HFFc6 (cell line): ENCODE measurements at regions not wholly inside any gene's neighbourhood (a gene's known extent, or its start where the extent isn't known, plus 50 kb on each side); places are given as distances from the start of the nearest gene placed in this dataset.

Source experiments
- DNase-seq: peaks from one replicate; pipeline ENCODE4 v3.0.0-alpha.2; 2018
- H3K27ac Mint-ChIP-seq: 2 replicates; pipeline ENCODE4 v1.8.0; 2020; ENCODE audit warnings: mild to moderate bottlenecking, mixed read lengths
- H3K27me3 Mint-ChIP-seq: 2 replicates; pipeline ENCODE4 v1.8.0; 2021; ENCODE audit warnings: mild to moderate bottlenecking, moderate library complexity, mixed read lengths; ENCODE audit not compliant: insufficient read depth
- H3K36me3 Mint-ChIP-seq: 2 replicates; pipeline ENCODE4 v1.8.0; 2021; ENCODE audit warnings: low read depth, mixed read lengths
- H3K4me1 Mint-ChIP-seq: 2 replicates; pipeline ENCODE4 v1.8.0; 2020; ENCODE audit warnings: low read depth, mixed read lengths
- H3K4me3 Mint-ChIP-seq: 2 replicates; pipeline ENCODE4 v1.8.0; 2020; ENCODE audit warnings: mild to moderate bottlenecking, moderate library complexity, mixed read lengths
- H3K9me3 Mint-ChIP-seq: 2 replicates; pipeline ENCODE4 v1.8.0; 2020; ENCODE audit warnings: mild to moderate bottlenecking, mixed read lengths
- TF ChIP-seq, protein P1 (sequence below): fragments of 200-600 bp; sonication (generic); IDR thresholded peaks from 2 replicates; pipeline ENCODE4 v1.5.0; 2021; ENCODE audit warnings: antibody characterized with exemption, mild to moderate bottlenecking

DNA sequence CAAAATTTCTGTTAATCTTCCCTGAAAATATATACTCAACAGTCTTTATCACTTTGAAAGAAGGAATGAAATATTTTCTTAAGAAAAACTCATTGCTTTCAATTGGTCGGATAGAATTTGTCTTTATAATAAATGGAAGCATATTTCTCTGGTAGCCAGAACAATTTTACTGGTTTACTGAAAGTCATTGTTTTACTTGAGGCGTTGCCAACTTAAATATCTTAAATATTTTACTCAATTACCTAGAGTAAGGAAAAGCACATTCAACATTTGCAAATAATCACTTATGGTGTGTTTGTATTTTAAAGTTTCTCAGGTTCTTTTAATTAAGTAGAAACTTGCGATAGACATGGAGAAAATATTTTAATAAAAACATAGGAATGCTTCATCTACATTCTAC lies 1181.7 kb downstream of the EFNA5 start:
- no peak for DNase-seq
- Mint-ChIP-seq H3K9me3 (peaks cover 17% of the 10 kb centered on the region), H3K27me3 (no peaks in the 10 kb centered on the region; the same call in 1 of the 2 replicates), H3K4me1 (no peaks in the 10 kb centered on the region), H3K27ac (no peak overlapping the region), H3K4me3 (no peak overlapping the region), H3K36me3 (no peaks in the 10 kb centered on the region)
- TF ChIP-seq, protein P1, sequence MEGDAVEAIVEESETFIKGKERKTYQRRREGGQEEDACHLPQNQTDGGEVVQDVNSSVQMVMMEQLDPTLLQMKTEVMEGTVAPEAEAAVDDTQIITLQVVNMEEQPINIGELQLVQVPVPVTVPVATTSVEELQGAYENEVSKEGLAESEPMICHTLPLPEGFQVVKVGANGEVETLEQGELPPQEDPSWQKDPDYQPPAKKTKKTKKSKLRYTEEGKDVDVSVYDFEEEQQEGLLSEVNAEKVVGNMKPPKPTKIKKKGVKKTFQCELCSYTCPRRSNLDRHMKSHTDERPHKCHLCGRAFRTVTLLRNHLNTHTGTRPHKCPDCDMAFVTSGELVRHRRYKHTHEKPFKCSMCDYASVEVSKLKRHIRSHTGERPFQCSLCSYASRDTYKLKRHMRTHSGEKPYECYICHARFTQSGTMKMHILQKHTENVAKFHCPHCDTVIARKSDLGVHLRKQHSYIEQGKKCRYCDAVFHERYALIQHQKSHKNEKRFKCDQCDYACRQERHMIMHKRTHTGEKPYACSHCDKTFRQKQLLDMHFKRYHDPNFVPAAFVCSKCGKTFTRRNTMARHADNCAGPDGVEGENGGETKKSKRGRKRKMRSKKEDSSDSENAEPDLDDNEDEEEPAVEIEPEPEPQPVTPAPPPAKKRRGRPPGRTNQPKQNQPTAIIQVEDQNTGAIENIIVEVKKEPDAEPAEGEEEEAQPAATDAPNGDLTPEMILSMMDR, result no peak

DNA sequence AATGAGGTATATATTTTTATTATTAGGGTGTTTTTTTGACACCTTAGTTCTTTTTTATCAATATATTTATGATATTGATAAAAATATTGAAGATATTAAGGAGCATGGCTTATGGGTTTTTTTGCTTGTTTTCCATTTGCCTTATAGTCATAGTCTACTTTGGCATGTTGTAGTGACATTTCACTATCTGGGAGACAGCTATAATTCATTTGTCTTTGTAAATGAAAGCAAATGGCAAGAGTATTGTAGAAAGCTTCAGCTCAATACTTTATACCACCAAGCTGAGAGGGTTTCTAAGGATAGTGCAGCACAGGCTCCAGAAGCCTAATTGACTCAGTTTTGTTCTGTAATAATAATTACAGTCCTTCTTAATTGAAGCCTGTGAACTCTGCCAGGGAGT lies 1182.3 kb downstream of the EFNA5 start:
- H3K4me3 Mint-ChIP-seq, result no peak overlapping the region
- peaks cover 16% of the 10 kb centered on the region for H3K9me3 Mint-ChIP-seq
- no peak for DNase-seq
- TF ChIP-seq, protein P1, result no peak
- no peaks in the 10 kb centered on the region for H3K4me1 Mint-ChIP-seq
- no peak overlapping the region for H3K27ac Mint-ChIP-seq
- no peaks in the 10 kb centered on the region for H3K36me3 Mint-ChIP-seq
- no peaks in the 10 kb centered on the region; the same call in 1 of the 2 replicates for H3K27me3 Mint-ChIP-seq

DNA sequence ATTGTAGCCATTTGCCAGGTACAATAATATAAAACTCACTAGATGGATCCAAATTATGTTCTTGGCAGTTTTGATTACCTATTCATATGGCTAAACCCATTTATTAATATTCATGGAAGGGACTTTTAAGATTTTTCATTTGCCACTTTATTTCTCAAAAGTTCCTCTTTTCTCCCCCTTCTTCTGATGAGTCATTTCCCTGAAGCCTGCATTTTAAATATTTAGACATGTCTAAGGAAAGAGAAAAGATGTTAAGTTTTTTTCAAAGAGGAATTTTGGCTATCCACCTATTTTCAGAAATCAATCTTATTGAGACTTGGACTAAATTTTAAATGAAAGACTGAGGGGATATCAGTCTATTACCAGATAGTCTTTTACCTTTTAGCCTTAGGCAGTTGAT lies 1189.4 kb downstream of the EFNA5 start:
- DNase-seq, result no peak
- TF ChIP-seq, protein P1, result no peak
- no peaks in the 10 kb centered on the region for H3K27me3 Mint-ChIP-seq
- H3K36me3 Mint-ChIP-seq, result no peaks in the 10 kb centered on the region
- H3K4me1 Mint-ChIP-seq, result no peaks in the 10 kb centered on the region
- H3K4me3 Mint-ChIP-seq, result no peak overlapping the region
- H3K27ac Mint-ChIP-seq, result no peak overlapping the region
- H3K9me3 Mint-ChIP-seq, result peaks cover 27% of the 10 kb centered on the region

DNA sequence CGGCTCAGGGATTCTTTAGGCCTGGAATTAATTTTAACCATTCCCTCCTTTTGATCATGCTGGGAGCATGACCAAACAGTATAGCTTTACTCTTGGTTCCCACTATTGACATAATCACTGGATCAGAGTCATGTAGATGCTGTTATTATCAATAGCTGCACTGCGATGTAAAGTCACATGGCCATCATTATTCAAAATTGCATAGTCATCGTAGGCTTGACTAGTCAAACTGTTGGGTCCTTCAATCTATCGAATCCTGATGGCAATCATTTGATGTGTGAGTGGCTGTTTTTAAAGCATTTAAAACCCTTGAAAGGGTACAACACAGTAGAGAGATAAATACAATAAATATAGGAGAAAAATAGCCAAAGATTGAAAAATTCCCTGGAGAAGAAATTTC lies 1194.1 kb downstream of the EFNA5 start:
- no peak for DNase-seq
- no peaks in the 10 kb centered on the region for H3K4me1 Mint-ChIP-seq
- no peaks in the 10 kb centered on the region for H3K27me3 Mint-ChIP-seq
- TF ChIP-seq, protein P1, result no peak
- no peak overlapping the region for H3K27ac Mint-ChIP-seq
- H3K9me3 Mint-ChIP-seq, result peaks cover 14% of the 10 kb centered on the region
- no peak overlapping the region for H3K4me3 Mint-ChIP-seq
- H3K36me3 Mint-ChIP-seq, result no peaks in the 10 kb centered on the region

DNA sequence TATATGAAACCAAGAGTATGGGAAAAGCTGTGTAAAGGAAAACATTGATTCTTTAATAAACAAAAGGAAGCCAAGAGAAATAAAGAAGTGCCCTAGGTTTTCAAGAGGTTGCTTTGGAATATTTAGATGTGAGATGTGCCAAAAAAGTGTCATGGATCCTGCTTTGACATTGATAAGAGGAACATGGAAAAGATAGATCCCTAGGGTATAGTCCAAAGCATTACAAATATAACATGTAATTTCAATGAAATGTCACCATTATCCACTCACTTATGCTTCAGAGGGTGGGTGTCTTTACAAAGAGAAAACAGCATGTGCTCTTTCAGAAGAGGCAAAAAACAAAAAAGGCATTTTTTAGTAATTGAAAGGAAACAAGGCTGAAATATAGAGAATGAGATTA lies 1196.7 kb downstream of the EFNA5 start:
- H3K9me3 Mint-ChIP-seq, result peaks cover 11% of the 10 kb centered on the region
- H3K27ac Mint-ChIP-seq, result no peak overlapping the region
- no peaks in the 10 kb centered on the region for H3K36me3 Mint-ChIP-seq
- H3K27me3 Mint-ChIP-seq, result no peaks in the 10 kb centered on the region
- TF ChIP-seq, protein P1, result no peak
- no peaks in the 10 kb centered on the region for H3K4me1 Mint-ChIP-seq
- no peak for DNase-seq
- no peak overlapping the region for H3K4me3 Mint-ChIP-seq

DNA sequence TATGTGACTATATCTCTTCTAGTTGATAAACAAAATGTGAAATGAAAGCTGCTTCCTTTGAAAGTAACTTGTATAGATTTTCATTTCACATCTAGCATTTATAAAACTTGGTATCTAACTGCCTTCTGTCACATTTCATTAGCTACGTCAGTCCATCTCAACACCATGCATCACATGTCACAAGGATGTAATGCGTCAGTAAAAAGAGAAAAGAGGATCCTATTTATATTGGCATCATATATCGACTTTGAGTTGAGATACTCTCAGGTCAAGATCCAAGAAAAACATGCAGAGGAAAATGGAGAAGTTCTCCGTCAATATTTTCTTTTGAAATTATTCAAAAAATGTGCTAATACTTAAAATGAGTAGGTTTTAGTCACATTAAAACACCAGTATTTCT lies 1211.2 kb downstream of the EFNA5 start:
- Mint-ChIP-seq H3K27ac (no peak overlapping the region), H3K4me1 (no peaks in the 10 kb centered on the region), H3K27me3 (no peaks in the 10 kb centered on the region), H3K9me3 (peaks cover 25% of the 10 kb centered on the region), H3K36me3 (no peaks in the 10 kb centered on the region), H3K4me3 (no peak overlapping the region)
- TF ChIP-seq, protein P1, result no peak
- no peak for DNase-seq
